HG02852 (cell line): ENCODE measurements at regions not wholly inside any gene's neighbourhood (a gene's known extent, or its start where the extent isn't known, plus 50 kb on each side); places are given as distances from the start of the nearest gene placed in this dataset.

ENCODE experiments used
- ATAC-seq: cut with Tn5 transposase; IDR thresholded peaks from one replicate; pipeline ENCODE4 v1.9.1; 2021; ENCODE audit warnings: mild to moderate bottlenecking, moderate library complexity; ENCODE audit not compliant: unreplicated experiment

DNA sequence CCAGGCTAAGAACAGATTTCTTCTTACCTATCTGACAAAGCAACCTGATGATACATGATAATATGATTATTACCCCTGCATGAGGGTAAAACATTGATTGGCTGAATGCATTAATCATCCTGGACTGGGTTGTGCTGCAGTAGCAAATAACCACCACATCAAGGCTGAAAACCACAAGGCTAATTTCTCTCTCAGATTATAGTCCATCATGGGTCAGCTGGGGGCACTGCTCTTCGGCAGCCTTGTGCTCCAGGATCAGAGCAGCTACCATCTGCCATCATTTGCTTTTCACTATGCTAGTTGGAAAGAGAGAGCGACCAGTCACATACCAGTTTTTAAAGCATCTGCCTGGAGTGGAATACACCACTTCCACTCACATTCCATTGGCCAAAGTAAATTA, 383.5 kb downstream of the RASEF start:
- no peak for ATAC-seq

DNA sequence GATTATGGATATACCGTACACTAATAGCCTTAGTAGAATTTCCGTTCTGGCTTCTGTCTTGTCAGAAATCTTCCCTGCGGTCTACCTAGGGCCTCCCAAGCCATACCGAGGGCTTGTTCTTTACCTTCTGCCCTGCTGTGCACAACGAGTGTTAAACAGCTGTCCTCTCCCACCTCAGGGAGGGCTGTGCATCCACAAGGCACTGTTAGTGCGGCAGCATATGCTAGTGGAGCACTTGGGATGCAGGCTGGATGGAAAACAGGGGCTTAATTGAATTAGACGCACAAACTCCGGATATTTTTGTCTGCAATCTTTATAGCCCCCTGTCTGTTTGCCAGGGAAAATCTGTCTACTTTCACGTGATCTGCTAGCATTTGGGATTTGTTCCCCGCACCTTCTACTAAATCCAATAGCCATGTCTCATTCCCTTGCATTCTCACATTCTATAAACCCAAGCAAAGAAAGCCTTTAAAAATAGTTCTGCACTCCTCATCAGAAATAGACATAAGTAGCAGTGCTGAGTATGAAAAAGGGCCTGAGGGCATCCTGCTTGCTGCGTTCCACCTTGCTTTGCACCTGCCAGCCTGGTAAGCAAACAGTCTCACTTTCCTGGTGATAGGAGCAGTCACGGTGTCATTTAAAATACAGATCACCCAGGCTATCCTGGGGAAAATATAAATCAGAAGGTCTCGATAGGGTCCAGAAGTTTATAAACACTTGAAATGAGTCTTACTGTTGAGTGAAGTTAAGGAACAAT, 382.6 kb downstream of the RASEF start:
- ATAC-seq: no peak

DNA sequence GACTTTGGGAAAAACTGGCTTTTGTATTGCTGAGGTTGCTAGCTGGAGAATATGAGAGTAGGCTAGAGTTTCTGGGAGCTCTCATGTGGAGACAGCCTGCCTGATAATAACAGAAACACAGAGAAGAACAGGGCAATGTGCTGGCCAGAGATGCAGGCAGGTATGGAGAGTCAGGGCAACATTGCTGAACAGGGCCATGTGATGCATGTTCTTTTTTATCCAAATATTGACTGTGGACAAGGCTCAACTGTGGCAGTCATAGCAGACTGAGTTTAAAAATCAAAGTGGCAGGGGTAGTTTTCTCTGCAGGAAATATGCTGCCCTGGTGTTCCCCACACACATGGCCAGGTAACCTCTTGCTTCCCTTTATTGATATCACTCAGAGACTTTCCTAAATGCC, 381.1 kb downstream of the RASEF start:
- no peak for ATAC-seq

DNA sequence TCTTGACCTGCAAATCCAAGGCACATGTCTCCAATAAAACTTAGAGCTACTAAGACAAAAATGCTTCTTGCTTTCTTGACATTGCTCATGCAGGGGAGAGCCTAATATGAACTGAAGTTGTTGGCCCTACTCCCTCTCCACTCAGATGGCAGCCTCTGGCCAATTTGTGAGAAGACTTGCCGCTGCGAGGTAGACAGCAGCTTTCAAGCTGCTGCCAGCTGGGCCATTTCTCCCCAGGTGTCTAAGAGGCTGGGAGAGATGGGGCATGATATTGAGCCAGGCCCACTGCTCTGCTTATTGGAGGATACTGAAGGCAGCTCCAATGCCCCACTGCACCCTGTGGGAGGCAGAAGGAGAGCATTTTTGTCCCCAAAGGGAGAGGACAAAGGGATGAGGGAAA, 380.5 kb downstream of the RASEF start:
- no peak for ATAC-seq

DNA sequence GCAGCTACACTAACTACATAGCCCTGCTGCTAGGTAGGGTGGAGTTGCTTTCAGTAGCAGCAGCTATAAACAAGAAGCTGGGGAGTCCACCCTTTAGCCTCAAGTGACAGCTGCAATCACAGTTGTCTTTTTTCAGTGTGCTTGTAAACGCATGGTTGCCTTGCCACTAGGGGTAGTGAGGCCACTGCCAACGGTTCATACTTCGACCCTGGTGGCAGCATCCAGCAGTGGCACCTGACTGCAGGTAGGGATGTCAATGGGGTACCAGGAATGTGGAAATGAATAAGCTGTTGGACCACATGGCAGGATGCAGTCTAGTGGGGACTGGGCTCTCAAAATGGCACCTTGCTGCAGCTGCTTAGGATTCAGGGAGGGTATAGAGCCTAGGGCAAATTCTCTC, 367.2 kb downstream of the RASEF start:
- ATAC-seq: no peak

DNA sequence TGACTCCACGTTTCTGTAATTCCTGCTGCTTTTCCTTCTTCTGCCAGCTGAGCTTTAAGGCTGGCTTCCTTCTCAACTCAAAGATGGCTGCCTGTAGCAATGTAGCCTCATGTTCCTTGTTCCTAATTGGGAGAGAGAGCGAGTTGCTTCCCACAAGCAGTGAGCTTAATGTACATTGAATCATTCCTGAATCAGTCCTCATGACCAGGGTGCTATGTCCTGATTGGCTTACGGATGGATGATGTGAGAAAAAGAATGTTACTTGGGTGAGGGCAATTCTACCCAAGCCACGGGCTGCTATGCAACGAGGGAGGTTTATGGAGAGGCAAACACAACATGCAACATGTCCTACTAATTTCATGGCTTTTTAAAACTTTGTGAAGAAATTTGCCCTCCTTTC, 356.2 kb downstream of the RASEF start:
- no peak for ATAC-seq

DNA sequence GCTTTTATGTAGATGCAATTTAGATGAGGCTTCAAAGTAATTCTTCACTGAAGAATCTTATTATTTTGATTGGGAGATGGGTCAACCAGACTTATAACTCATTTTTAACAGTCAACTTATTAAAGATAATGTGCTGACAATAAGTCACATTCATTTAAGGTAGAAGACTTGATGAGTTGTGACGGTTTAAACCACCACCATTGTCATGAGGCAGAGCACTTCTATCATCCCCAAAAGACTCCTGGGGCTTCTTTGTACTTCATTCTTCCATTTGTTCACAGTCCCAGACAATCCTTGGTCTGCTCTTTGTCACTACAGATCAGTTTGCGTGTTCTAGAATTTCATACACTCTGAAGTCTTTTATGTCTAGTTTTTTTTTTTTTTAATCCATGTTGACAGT, 346.1 kb downstream of the RASEF start:
- no peak for ATAC-seq

DNA sequence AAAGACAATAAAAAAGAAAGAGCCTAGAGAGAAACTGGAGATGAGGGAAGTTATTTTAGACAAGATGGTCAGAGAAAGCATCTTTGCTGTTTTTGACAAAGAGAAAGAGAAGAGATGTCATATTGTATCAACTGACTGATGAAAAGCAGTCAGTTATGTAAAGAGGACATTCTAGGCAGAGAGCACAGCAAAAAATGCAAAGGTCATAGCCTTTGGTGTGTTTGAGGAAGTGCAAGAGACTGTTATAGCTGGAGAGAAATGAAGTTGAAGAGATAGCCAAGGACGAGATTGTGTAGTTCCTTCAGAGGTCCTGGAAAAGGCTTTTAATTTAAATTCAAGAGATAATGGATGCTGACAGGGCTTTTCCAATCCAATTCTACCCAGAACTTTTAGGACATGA, 342.4 kb downstream of the RASEF start:
- ATAC-seq: no peak

DNA sequence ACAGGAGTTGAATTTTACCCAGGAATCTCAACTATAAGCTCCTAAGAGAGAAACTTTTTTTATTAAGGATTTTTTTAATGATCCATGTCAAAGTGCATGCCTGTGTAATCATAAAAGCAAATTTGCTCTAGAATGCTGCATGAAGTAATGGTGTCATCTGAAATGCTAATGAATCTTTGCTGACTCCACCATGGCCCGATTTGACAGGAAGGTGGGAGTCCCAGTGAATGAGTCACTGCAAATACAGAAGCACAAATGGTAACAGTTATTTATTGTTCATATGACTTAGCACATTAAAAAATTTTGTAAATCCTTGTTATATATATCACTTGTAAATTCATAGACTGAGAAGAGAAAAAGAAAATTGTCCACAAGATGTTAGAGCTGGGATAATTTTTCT, 341.3 kb downstream of the RASEF start:
- ATAC-seq: no peak

DNA sequence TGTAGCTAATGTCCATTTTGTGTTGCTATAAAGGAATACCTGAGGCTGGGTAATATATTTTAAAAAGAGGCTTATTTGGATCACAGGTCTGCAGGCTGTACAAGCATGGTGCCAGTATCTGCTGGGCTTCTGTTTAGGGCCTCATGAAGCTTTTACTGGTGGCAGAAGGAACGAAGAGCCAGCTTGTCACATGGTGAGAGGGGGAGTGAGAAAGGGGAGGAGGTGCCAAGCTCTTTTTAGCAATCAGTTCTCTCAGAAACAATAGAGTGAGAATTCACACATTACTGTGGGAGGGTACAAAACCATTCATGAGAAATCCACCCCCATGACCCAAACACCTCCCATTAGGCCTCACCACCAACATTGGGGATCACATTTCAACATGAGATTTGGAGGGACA, 340.9 kb downstream of the RASEF start:
- ATAC-seq: no peak

DNA sequence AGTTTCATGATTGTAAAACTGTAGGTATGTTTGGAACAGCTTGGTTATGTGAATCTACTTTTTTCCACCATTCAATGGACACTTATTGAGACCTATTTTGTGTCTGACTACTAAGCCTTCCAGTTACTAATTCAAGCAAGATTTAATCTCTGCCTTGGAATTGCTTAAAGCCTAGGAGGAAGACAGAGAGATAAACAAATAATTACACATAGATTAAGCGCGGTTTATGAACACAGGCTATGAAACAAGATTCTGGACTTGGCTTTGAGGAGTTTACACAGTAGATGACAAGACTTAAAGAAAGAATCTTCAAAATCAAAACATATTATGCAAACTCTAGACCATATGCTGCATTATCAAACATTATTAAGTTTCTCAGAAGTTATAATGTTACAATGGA, 340.4 kb downstream of the RASEF start:
- no peak for ATAC-seq

DNA sequence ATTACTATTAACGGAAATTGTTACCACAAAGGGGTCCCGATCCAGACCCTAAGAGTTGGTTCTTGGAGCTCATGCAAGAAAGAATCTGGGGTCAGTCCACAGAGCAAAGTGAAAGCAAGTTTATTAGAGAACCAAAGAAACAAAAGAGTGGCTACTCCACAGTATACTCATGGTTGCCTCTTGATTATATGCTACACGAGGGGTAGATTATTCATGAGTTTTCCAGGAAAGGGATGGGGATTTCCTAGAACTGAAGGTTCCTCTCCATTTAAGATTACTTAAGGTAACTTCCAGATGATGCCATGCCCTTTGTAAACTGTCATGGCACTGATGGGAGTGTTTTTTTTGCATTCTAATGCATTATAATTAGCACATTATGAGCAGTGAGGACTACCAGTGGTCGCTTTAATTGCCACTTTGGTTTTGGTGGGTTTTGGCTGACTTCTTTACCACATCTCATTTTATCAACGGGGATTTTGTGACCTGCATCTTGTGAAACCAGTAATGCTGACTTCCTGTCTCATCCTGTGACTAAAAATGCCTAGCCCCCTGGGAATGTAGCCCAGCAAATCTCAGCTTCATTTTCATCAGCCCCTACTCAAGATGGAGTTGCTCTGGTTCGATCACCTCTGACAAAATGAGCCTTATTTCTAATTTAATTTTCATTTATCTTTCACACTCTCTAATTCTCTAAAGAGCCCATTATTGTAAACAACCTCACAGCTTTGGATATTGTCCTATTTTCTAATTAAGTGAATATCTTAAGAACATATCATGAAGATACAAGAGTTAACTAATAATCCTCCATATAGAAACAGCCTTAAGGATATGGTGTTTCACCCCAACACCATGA, 336.3 kb downstream of the RASEF start:
- no peak for ATAC-seq

DNA sequence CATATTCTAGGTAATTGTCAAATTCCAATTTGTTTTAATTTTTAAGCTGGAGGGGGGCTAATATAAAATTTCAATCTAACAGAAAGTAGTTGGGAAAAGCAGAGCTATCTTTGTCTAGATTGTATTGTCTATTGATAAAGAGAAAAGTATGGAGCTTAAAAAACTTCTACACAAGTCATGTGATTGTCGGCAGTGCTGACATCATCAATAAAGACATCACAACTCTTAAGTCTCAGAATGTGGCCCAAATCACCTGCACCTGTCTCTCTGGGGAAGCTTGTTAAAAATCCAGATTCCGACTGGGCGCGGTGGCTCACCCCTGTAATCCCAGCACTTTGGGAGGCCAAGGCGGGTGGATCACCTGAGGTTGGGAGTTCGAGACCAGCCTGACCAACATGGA, 333.8 kb downstream of the RASEF start:
- ATAC-seq: no peak

DNA sequence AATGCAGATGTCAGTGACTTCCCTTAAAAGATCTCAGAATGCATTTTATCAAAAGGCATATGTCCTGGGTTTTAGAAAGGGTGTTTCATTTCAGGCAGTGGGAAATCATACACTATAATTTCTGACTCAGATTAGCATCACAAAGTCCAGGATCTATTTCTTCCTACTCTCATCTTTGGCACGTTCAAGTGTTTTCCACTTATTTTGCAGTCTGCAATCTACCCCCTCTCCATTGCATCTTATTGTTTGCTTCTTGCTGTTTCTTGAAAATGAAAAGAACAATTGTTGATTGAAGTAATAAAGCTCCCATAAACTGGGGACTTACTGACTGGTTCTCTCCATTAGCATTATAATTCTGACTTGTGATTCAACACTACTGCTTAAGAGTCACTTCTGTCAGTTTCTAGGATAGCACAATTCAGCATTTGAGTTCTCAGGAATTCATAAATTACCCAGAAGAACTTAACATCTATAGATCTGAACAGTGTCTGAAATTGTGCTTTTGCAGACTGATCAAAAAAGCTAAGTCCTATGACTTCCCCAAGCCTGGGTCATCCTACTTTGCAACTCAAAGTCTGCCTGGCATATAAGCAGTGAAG, 332.9 kb downstream of the RASEF start:
- ATAC-seq: no peak

DNA sequence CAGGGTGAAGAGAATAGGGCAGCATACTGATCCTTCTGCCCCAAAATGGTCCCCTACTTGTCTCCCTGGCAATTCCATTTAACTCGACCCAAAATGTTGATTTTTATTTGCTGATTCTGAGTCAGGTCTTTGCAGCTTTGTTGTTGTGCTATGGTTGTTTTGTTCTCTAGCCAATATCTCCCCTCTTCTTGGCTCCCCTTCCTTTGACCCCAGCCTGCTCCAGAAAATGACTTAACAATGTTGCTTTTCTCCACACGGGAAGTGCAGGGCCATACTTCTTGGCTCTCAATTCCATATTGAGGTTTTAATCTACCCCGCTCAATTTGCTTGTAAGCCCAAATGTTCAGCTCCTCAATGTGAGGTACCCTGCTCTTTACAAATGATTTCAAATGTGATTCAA, 330.0 kb downstream of the RASEF start:
- no peak for ATAC-seq

DNA sequence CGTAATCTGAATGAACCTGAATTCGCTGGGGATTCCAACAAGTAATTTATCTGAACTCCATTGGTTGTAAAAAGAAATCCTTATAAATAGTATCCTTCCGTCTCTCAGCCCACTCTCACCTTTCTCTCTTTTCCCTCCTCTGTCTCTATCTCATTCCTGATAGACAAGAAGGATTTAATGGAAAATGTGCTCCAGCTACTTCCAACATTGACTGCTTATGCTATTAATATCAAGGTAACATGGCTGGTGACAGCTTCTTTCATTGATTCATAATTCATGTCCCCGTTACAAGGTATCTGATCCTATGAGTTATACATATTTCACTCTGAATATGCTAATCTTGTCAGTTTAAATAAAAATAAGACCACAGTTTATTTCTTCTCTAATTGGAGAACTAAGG, 326.8 kb downstream of the RASEF start:
- ATAC-seq: no peak

DNA sequence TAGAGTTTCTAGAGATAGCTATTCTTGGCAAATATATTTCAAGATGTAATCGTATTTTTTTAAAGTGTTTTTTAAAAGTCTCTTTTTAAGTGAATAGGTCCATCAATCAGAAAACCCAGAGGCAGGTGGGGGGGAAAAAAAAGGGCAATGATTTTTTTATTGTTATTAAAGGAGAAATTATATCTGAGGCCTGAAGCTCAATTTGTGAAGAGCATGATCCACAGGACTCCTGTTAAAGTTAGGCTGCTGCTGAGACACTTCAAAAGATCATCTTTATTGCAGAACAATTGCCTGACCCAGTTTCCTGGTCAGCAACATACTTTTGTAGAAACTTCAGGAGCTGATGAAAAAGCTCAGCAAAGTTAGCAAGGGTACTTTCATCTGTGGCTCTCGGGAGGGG, 326.2 kb downstream of the RASEF start:
- ATAC-seq: no peak

DNA sequence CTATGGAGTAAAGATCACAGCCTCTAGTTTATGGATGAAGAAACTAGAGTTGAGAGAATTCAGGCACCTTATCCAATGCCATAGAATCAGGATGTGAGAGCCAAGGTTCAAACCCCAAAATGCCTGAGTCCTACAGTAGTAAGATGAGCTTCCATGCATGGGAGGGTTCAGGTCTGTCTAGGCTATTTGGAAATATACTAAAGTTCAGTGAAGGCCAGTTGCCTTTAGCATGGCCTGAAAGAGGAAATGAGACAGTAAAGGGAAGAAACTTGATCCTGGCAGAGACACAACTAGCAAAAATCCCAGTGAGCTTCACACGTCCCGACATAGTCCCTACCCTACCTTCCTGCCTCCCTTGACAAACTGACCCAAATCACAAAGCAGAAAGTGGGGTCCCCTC, 317.0 kb downstream of the RASEF start:
- ATAC-seq: no peak

DNA sequence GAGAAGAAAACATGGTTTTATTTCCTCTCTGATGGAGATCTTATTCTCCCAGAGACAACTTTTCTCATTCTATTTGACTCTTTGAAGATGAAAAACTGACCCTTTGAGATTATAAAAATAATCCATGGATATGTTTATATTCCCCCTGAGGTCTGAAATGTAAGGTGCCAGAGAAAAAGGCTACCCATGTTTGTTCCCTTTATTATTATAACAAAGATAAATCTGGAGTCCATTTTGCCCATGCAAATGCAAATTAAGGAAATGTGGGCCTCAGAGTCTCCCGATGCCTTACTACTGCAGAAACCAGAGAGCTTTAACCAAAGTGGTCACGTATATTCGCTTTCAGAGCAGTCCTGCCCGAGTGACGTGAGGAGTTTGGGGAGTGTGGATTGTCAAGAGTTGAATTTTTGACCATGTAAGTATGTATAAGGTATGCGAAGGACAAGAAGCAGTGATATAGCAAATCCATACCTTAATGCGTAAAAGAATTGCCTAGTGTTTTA, 312.5 kb downstream of the RASEF start:
- no peak for ATAC-seq

DNA sequence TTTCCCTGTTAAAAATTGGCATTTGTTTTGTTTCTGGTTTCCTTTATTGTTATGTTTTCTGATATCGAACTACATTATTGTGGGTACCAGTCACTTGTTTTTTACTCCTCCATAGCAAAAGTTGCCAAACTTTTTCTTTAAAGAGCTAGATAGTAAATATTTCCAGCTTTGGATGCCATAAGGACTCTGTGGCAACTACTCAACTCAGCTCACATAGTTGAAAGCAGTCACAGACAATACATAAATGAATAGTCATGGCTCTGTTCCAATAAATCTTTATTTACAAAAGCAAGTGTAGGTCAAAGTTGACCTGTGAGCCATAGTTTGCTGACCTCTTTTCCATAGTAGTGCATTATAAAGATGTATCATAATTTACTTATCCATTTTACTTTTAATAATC, 305.0 kb downstream of the RASEF start:
- ATAC-seq: no peak

DNA sequence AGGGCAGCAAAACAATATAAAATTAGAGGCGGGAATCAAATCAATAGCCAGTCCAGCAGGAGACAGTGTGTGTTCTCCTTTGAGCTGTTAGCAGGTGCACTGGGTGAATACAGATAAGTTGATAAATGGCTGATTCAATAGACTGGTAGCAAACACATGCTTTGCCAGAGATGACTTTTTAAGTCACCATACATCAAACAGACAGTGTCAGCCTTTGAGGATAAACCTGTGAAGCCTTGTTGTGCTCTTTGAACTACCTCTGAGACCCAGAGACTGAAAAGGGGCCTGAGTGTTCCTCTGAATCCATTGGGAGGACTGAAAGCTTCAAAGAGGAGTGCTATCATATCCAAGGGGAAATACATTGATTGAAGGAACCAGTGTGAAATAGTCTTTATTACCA, 301.9 kb downstream of the RASEF start:
- ATAC-seq: no peak

DNA sequence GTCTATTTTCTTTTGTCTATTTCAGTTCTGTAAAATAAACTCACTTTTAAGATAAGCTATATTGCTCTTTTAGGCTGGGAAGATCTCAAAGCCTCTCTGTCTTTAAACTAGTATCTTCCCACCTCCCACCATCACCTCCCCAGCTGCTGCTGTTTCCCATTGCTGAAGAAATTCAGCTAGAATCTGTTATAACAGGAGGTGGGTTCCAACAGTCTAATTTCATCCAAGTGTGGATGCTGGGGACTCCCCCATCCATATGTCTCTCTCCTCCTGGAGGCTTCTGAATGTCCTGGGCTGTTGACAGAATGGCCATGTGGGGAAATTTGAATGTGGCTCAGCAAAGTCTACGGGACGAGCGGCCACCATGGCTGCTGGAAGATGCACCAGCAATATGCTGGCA, 301.0 kb downstream of the RASEF start:
- no peak for ATAC-seq
